GM13977 (cell line): ENCODE measurements at regions not wholly inside any gene's neighbourhood (a gene's known extent, or its start where the extent isn't known, plus 50 kb on each side); places are given as distances from the start of the nearest gene placed in this dataset.

Source experiments
- DNase-seq: peaks from one replicate; pipeline ENCODE4 v3.0.0; 2012; ENCODE audit warnings: low spot score
- in situ Hi-C: fragments of 300-500 bp; cut with MboI; formaldehyde crosslinking; loops from one replicate; pipeline ENCODE4 v1.12.0; 2022; ENCODE audit warnings: low sequenced_read_pairs, low pct_unique_long_range_greater_than_20kb, mixed read lengths, inconsistent platforms; ENCODE audit not compliant: unreplicated experiment
- TF ChIP-seq, protein P1 (sequence below): IDR thresholded peaks from 2 replicates; pipeline ENCODE4 v1.5.1; 2012; ENCODE audit warnings: mild to moderate bottlenecking, control low read depth; ENCODE audit not compliant: insufficient read depth; ENCODE audit errors: extremely low read depth, missing control alignments

DNA sequence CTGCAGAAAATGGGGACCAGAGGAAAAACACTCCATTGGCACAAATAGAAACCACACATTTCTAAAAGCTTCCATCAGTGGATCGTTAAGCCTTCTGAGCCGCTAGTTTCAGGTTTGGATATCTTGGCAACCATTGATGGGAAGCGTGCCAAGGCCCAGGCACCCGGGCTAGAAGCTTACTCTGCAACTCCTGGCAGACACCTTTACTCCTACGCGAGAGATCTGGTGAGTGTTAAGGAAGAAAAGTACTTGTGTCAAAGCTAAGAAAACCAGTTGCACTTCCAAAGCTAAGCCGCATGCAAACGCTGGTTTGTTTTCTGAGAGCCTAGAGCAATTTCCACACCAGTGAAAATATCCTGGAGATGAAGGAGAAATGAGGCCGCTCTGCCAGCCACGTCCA is 472.4 kb downstream of the PMP22 start:
- TF ChIP-seq, protein P1, sequence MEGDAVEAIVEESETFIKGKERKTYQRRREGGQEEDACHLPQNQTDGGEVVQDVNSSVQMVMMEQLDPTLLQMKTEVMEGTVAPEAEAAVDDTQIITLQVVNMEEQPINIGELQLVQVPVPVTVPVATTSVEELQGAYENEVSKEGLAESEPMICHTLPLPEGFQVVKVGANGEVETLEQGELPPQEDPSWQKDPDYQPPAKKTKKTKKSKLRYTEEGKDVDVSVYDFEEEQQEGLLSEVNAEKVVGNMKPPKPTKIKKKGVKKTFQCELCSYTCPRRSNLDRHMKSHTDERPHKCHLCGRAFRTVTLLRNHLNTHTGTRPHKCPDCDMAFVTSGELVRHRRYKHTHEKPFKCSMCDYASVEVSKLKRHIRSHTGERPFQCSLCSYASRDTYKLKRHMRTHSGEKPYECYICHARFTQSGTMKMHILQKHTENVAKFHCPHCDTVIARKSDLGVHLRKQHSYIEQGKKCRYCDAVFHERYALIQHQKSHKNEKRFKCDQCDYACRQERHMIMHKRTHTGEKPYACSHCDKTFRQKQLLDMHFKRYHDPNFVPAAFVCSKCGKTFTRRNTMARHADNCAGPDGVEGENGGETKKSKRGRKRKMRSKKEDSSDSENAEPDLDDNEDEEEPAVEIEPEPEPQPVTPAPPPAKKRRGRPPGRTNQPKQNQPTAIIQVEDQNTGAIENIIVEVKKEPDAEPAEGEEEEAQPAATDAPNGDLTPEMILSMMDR, result no peak
- in situ Hi-C loops, result no loop called here
- no peak for DNase-seq

DNA sequence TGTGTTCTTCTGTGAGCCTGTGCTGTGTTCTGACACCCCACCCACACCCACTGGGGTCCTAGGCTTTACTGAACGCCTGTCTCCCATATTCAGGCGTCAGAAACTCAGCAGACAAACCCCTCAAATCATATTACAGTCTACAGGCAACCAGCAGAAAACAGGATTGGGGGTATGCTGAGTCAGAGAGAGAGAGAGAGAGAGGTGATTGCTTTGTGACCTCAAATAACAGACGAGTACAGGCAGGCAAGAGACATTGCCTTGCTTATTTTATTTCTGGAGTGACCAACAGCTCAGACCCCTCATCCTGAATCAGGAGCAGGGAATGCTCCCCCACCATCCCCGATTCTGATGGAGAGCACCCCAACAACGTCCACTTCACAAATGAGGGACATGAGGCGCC is 473.9 kb downstream of the PMP22 start:
- TF ChIP-seq, protein P1, result no peak
- no peak for DNase-seq
- in situ Hi-C loops, result no loop called here

DNA sequence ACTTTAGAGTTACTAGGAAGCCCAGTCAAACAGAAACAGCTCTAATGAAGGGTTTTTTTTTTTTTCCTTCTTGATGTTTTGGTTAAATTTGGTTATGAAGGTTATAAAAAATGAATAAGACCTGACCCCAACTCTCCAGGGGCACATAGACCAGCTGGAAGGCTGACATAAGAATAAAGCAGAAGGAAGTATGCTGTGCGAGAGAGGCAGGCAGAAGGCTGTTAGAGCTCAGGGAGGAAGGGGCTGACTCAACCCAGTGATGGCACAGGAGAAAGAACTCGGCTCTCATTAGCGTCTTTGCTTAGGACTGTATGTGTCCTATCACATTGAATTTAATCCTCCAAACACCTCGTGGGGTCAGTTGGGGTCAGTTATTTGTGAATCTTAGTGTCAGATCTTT is 474.6 kb downstream of the PMP22 start:
- TF ChIP-seq, protein P1, result no peak
- in situ Hi-C loops, result no loop called here
- no peak for DNase-seq

DNA sequence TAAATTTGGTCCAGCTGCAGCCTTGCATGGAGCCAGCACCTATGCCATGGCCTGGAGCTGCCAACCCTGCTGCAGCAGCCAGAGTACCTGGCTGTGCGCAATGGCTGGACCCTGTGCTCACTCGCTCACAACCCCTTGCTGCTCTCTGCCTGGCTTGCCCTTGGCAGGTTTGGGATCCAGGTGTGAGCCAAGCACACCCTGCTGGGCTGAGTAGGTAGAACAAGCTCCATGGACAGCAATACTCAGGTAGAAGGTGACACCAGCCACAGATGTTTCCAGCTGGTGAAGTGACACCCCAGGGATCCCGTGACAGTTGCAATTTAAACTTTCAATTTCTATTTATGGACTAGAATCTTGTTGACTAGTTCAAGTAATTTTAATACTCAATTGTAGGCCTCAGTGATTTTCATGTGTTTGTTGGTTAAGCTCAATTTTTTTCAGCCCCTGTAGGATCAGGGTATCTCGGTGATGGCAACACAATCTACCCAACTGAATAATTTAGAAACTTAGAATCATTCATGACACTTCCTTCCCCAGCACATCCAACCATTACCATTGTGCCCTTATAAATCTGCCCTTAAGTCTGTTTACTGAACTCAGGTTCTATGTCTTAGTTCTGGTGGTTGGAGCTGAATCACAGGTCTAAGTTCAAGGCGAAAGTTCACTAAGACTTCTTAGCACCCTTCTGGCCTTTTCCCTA is 480.0 kb downstream of the PMP22 start:
- no peak for DNase-seq
- in situ Hi-C loops, result no loop called here
- TF ChIP-seq, protein P1, result peak; percentile 39

DNA sequence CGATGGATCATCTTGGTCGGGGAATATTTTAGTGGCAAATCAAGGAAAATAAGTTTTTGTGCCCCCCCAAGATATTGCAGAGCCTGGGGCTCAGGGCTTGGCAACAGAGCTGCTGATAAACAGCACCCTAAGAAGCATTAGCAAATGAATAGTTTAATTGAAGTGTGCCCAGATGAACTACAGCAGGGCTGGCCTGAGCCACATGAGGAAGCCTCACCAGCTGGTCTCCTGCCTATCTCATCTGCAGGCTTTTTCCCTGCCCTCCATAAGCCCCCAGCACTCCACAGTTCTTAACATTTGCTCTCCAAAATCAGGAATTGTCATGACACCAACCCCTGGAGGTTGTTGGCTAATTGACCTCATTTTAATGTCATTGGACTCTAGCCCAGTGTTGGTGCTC is 480.2 kb downstream of the HS3ST3B1 start:
- in situ Hi-C loops, result no loop called here
- TF ChIP-seq, protein P1, result no peak

DNA sequence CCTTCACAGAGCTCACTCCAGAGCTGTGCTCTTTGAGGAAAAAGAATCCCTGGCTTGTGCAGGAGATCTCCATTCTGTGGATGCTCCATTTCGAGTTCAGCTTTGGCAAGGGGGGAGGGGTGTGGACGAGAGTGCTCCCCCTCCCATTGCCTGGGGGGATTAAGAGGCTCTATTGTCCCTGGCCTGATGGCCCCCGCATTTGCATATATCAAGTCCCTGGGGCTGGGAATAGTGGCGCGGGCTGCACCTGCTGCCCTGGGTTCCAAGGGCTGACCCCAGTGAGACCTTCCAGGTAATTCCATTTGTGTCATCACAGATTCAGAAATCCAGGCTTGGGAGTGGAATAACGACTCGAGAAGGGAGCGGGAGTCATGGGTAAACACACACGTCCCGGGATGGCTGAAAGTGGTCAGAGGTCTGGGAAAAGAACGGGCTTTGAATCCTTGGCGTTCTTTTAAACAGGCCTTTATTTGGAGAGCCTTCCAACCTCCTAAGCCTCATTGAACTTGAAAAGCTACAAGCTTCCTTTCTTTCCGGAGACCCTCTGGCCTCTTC is 479.3 kb downstream of the HS3ST3B1 start:
- in situ Hi-C loops, result no loop called here
- TF ChIP-seq, protein P1, result no peak
- no peak for DNase-seq

More for the DNA sequence above, 480.2 kb downstream of the HS3ST3B1 start:
- no peak for DNase-seq
